H9 (cell line): ENCODE measurements at regions not wholly inside any gene's neighbourhood (a gene's known extent, or its start where the extent isn't known, plus 50 kb on each side); places are given as distances from the start of the nearest gene placed in this dataset.

Experiments
- DNase-seq: peaks from one replicate; pipeline ENCODE4 v3.0.0-alpha.2; 2017
- H2AFZ ChIP-seq: one replicate; pipeline ENCODE4 v1.6.1; 2013; ENCODE audit warnings: mild to moderate bottlenecking, low read length, control low read depth, moderate library complexity
- H2AK5ac ChIP-seq: 2 replicates; pipeline ENCODE4 v1.6.1; 2013; ENCODE audit warnings: low read length, control low read depth, mixed read lengths; ENCODE audit not compliant: insufficient read length
- H2BK120ac ChIP-seq: one replicate; pipeline ENCODE4 v1.6.1; 2013; ENCODE audit warnings: low read depth, mild to moderate bottlenecking, low read length, control low read depth, inconsistent platforms; ENCODE audit not compliant: poor library complexity, severe bottlenecking
- H2BK12ac ChIP-seq: 2 replicates; pipeline ENCODE4 v1.6.1; 2013; ENCODE audit warnings: low read length, control low read depth, mixed read lengths, low read depth; ENCODE audit not compliant: insufficient read length
- H2BK15ac ChIP-seq: 2 replicates; pipeline ENCODE4 v1.6.1; 2013; ENCODE audit warnings: low read depth, low read length, control low read depth
- H2BK20ac ChIP-seq: one replicate; pipeline ENCODE4 v1.6.1; 2013; ENCODE audit warnings: low read depth, mild to moderate bottlenecking, low read length, control low read depth, inconsistent platforms; ENCODE audit not compliant: poor library complexity, severe bottlenecking
- H2BK5ac ChIP-seq: 2 replicates; pipeline ENCODE4 v1.6.1; 2013; ENCODE audit warnings: low read length, control low read depth, mixed read lengths; ENCODE audit not compliant: insufficient read length
- H3K14ac ChIP-seq: 2 replicates; pipeline ENCODE4 v1.6.1; 2013; ENCODE audit warnings: low read length, control low read depth; ENCODE audit not compliant: insufficient read depth
- H3K18ac ChIP-seq: 2 replicates; pipeline ENCODE4 v1.6.1; 2013; ENCODE audit warnings: low read depth, mild to moderate bottlenecking, mixed read lengths, low read length, control low read depth; ENCODE audit not compliant: insufficient read length
- H3K23ac ChIP-seq: 2 replicates; pipeline ENCODE4 v1.6.1; 2013; ENCODE audit warnings: low read length, control low read depth, mixed read lengths, low read depth; ENCODE audit not compliant: insufficient read length
- H3K23me2 ChIP-seq: 2 replicates; pipeline ENCODE4 v1.6.1; 2013; ENCODE audit warnings: low read depth, mild to moderate bottlenecking, mixed read lengths, low read length, control low read depth; ENCODE audit not compliant: insufficient read length, poor library complexity, severe bottlenecking
- H3K27ac ChIP-seq: 2 replicates; pipeline ENCODE4 v1.5.1; 2013; ENCODE audit warnings: low read length, control low read depth, mixed read lengths, low read depth; ENCODE audit not compliant: insufficient read length
- H3K27me3 ChIP-seq: 2 replicates; pipeline ENCODE4 v1.6.1; 2013; ENCODE audit warnings: low read length, control low read depth, inconsistent platforms; ENCODE audit not compliant: insufficient read depth
- H3K4ac ChIP-seq: 2 replicates; pipeline ENCODE4 v1.6.1; 2013; ENCODE audit warnings: low read depth, mild to moderate bottlenecking, control low read depth, inconsistent platforms, low read length, moderate library complexity
- H3K4me1 ChIP-seq: 2 replicates; pipeline ENCODE4 v1.6.1; 2013; ENCODE audit warnings: low read length, control low read depth, inconsistent platforms; ENCODE audit not compliant: insufficient read depth
- H3K4me2 ChIP-seq: 2 replicates; pipeline ENCODE4 v1.6.1; 2013; ENCODE audit warnings: low read length, control low read depth, mixed read lengths; ENCODE audit not compliant: insufficient read length, insufficient read depth
- H3K56ac ChIP-seq: 2 replicates; pipeline ENCODE4 v1.6.1; 2013; ENCODE audit warnings: low read depth, mild to moderate bottlenecking, mixed read lengths, low read length, control low read depth; ENCODE audit not compliant: insufficient read length
- H3K79me1 ChIP-seq: 2 replicates; pipeline ENCODE4 v1.6.1; 2013; ENCODE audit warnings: low read depth, mild to moderate bottlenecking, moderate library complexity, low read length, control low read depth, inconsistent platforms; ENCODE audit not compliant: insufficient read depth, poor library complexity, severe bottlenecking
- H3K79me2 ChIP-seq: 2 replicates; pipeline ENCODE4 v1.6.1; 2013; ENCODE audit warnings: low read length, control low read depth, inconsistent platforms; ENCODE audit not compliant: insufficient read depth
- H3K9ac ChIP-seq: 2 replicates; pipeline ENCODE4 v1.6.1; 2013; ENCODE audit warnings: low read length, control low read depth, mixed read lengths; ENCODE audit not compliant: insufficient read length; ENCODE audit errors: extremely low read depth
- H3K9me3 ChIP-seq: one replicate; pipeline ENCODE4 v1.6.1; 2013; ENCODE audit warnings: low read depth, low read length, inconsistent platforms; ENCODE audit not compliant: control insufficient read depth
- H3T11ph ChIP-seq: one replicate; pipeline ENCODE4 v1.6.1; 2013; ENCODE audit warnings: mild to moderate bottlenecking, low read length, control low read depth, inconsistent platforms
- H4K20me1 ChIP-seq: one replicate; pipeline ENCODE4 v1.6.1; 2013; ENCODE audit not compliant: control insufficient read depth, insufficient read length, insufficient read depth
- H4K5ac ChIP-seq: 2 replicates; pipeline ENCODE4 v1.6.1; 2013; ENCODE audit warnings: low read depth, mild to moderate bottlenecking, mixed read lengths, low read length, control low read depth; ENCODE audit not compliant: insufficient read length
- H4K8ac ChIP-seq: replicated peaks from 2 replicates; pipeline ENCODE4 v1.6.1; 2013; ENCODE audit warnings: low read length, control low read depth, mixed read lengths, low read depth; ENCODE audit not compliant: insufficient read length
- H4K91ac ChIP-seq: 2 replicates; pipeline ENCODE4 v1.6.1; 2013; ENCODE audit warnings: low read depth, mild to moderate bottlenecking, moderate library complexity, mixed read lengths, low read length, control low read depth; ENCODE audit not compliant: insufficient read length
- H3K27ac Mint-ChIP-seq, 3 experiments: 2 replicates in 2 of 3; 3 replicates in 1 of 3; pipeline ENCODE4 v1.8.0; 2020 to 2021; ENCODE audit warnings: mixed read lengths in 3 of 3, mild to moderate bottlenecking in 1 of 3, moderate library complexity in 1 of 3
- H3K27me3 Mint-ChIP-seq: 2 replicates; pipeline ENCODE4 v1.8.0; 2021; ENCODE audit warnings: low read depth, mild to moderate bottlenecking, moderate library complexity, mixed read lengths
- H3K36me3 Mint-ChIP-seq, 3 experiments: 2 replicates in 2 of 3; 3 replicates in 1 of 3; pipeline ENCODE4 v1.8.0; 2020 to 2021; ENCODE audit warnings: low read depth in 3 of 3, mixed read lengths in 3 of 3; ENCODE audit not compliant: insufficient read depth in 1 of 3
- H3K4me1 Mint-ChIP-seq, 2 experiments: 2 replicates each; pipeline ENCODE4 v1.8.0; 2020; ENCODE audit warnings: mixed read lengths in 2 of 2
- H3K4me3 Mint-ChIP-seq, 2 experiments: 2 replicates in 1 of 2; 3 replicates in 1 of 2; pipeline ENCODE4 v1.8.0; 2020 to 2021; ENCODE audit warnings: mild to moderate bottlenecking in 2 of 2, mixed read lengths in 2 of 2, moderate library complexity in 1 of 2
- H3K9me3 Mint-ChIP-seq, 2 experiments: 2 replicates in 1 of 2; 3 replicates in 1 of 2; pipeline ENCODE4 v1.8.0; 2020; ENCODE audit warnings: mild to moderate bottlenecking in 2 of 2, mixed read lengths in 2 of 2, moderate library complexity in 1 of 2
- CTCF ChIP-seq: fragments of 200-600 bp; sonication (generic); conservative IDR thresholded peaks from 3 replicates; pipeline ENCODE4 v1.8.0; 2021; ENCODE audit warnings: antibody characterized with exemption, mild to moderate bottlenecking
- WGBS: extraction: QIAGEN DNeasy Blood & Tissue Kit; methylation state at CpG from one replicate; pipeline ENCODE4 v1.1.7; 2013; ENCODE audit warnings: missing lambda C conversion rate, low lambda C conversion rate, mixed read lengths; ENCODE audit not compliant: insufficient read length; ENCODE audit errors: extremely low coverage; 5-methylcytosine and 5-hydroxymethylcytosine counted together

- Mint-ChIP-seq H3K9me3 (no peaks in the 10 kb centered on the region; a peak in 1 of 5 replicates), H3K27me3 (no peaks in the 10 kb centered on the region), H3K4me1 (peaks cover 0 to 3% of the 10 kb centered on the region in 2 experiments; a peak in 2 of 4 replicates), H3K4me3 (no peak overlapping the region), H3K27ac (no peak overlapping the region), H3K36me3 (no peaks in the 10 kb centered on the region)
- no peak overlapping the region for H4K91ac ChIP-seq
- H3K9ac ChIP-seq: no peak overlapping the region
- no peak overlapping the region for H2BK5ac ChIP-seq
- H3K4ac ChIP-seq: no peak overlapping the region
- no peaks in the 10 kb centered on the region for H3K27me3 ChIP-seq
- H3K23ac ChIP-seq: no peak overlapping the region
- no peak overlapping the region for H2AK5ac ChIP-seq
- H2BK120ac ChIP-seq: no peak overlapping the region
- no peak overlapping the region for H2BK12ac ChIP-seq
- H2BK15ac ChIP-seq: no peak overlapping the region
- no peak overlapping the region for H3K4me2 ChIP-seq
- no peaks in the 10 kb centered on the region for H3K9me3 ChIP-seq
- no peak overlapping the region for H3K18ac ChIP-seq
- no peak for TF ChIP-seq CTCF
- no peaks in the 10 kb centered on the region for H3K23me2 ChIP-seq
- H3T11ph ChIP-seq: no peak overlapping the region
- no peaks in the 10 kb centered on the region for H4K20me1 ChIP-seq
- no peak overlapping the region for H4K5ac ChIP-seq
- H2AFZ ChIP-seq: no peak overlapping the region
- no peak overlapping the region for H4K8ac ChIP-seq
- no peaks in the 10 kb centered on the region for H3K79me2 ChIP-seq
- no peak overlapping the region for H2BK20ac ChIP-seq
- no peak for DNase-seq
- H3K56ac ChIP-seq: no peak overlapping the region
- no peaks in the 10 kb centered on the region for H3K4me1 ChIP-seq
- H3K27ac ChIP-seq: no peak overlapping the region
- H3K14ac ChIP-seq: no peak overlapping the region
- H3K79me1 ChIP-seq: no peaks in the 10 kb centered on the region
- WGBS: no CpG with 5 or more reads among the region's 3 CpGs
Observed at GRCh38 chr5:86841000-86841644, 223.4 kb downstream of the COX7C start.
